SK-N-SH (cell line): ENCODE measurements at regions not wholly inside any gene's neighbourhood (a gene's known extent, or its start where the extent isn't known, plus 50 kb on each side); places are given as distances from the start of the nearest gene placed in this dataset.

ENCODE experiments used
- CTCF ChIA-PET: fragments of 300-600, 350-600 bp; formaldehyde crosslinking; extraction: SDS; loops from one replicate; lab custom pipeline; 2021; lab: Yijun Ruan, JAX
- POLR2A ChIA-PET: fragments of 350-600 bp; sonication (Branson Sonifier 250); formaldehyde crosslinking; extraction: SDS; loops from one replicate; lab custom pipeline; 2020; ENCODE audit warnings: antibody characterized with exemption, inconsistent platforms; lab: Yijun Ruan, JAX
- DNase-seq: peaks from one replicate; pipeline ENCODE4 v3.0.0; 2012
- H2AFZ ChIP-seq: fragments of 200-600 bp; sonication (generic); 2 replicates; pipeline ENCODE4 v1.8.1; 2016; ENCODE audit warnings: antibody characterized with exemption, mild to moderate bottlenecking, low read depth
- H3F3A ChIP-seq: fragments of 200-600 bp; sonication (generic); replicated peaks from 2 replicates; pipeline ENCODE3; 2016; ENCODE audit warnings: antibody characterized with exemption, mild to moderate bottlenecking; ENCODE audit not compliant: insufficient read depth
- H3K27ac ChIP-seq, 2 experiments: fragments of 200-500 bp in 1 of 2; fragments of 200-600 bp in 1 of 2; sonication (Bioruptor generic) in 1 of 2; sonication (generic), shearing (Covaris generic) in 1 of 2; 2 replicates each; pipeline versions ENCODE4 v1.5.1 to v1.6.1; 2014 to 2016; ENCODE audit warnings: low read depth in 2 of 2, inconsistent platforms in 1 of 2, low read length in 1 of 2, mild to moderate bottlenecking in 1 of 2, mixed read lengths in 1 of 2
- H3K27me3 ChIP-seq: fragments of 200-600 bp; sonication (generic), shearing (Covaris generic); 2 replicates; pipeline ENCODE4 v1.6.1; 2016; ENCODE audit warnings: mixed run types; ENCODE audit not compliant: insufficient read depth
- H3K36me3 ChIP-seq, 2 experiments: fragments of 200-500 bp in 1 of 2; fragments of 200-600 bp in 1 of 2; sonication (Bioruptor generic) in 1 of 2; sonication (generic) in 1 of 2; replicated peaks in 1 of 2; 2 replicates each; pipeline versions ENCODE3 to v1.5.1; 2014 to 2016; ENCODE audit warnings: low read length in 1 of 2, mild to moderate bottlenecking in 1 of 2; ENCODE audit not compliant: insufficient read depth in 2 of 2, control insufficient read depth in 1 of 2
- H3K4me1 ChIP-seq, 2 experiments: fragments of 200-500 bp in 1 of 2; fragments of 200-600 bp in 1 of 2; sonication (Bioruptor generic) in 1 of 2; sonication (generic), shearing (Covaris generic) in 1 of 2; 2 replicates each; pipeline versions ENCODE4 v1.5.1 to v1.6.1; 2014 to 2016; ENCODE audit warnings: low read depth in 1 of 2, low read length in 1 of 2, mixed run types in 1 of 2; ENCODE audit not compliant: insufficient read depth in 2 of 2, control insufficient read depth in 1 of 2
- H3K4me2 ChIP-seq: fragments of 200-600 bp; sonication (generic), shearing (Covaris generic); 2 replicates; pipeline ENCODE4 v1.6.1; 2017; ENCODE audit warnings: mixed run types
- H3K4me3 ChIP-seq, 2 experiments: fragments of 200-500 bp in 1 of 2; fragments of 200-600 bp in 1 of 2; sonication (Bioruptor generic) in 1 of 2; sonication (generic), shearing (Covaris generic) in 1 of 2; 2 replicates each; pipeline versions ENCODE4 v1.5.1 to v1.8.1; 2014 to 2016; ENCODE audit warnings: low read depth in 2 of 2, inconsistent platforms in 1 of 2, low read length in 1 of 2, mild to moderate bottlenecking in 1 of 2, mixed read lengths in 1 of 2, moderate library complexity in 1 of 2
- H3K79me2 ChIP-seq: fragments of 200-600 bp; sonication (generic); 2 replicates; pipeline ENCODE4 v1.8.1; 2017; ENCODE audit warnings: mild to moderate bottlenecking; ENCODE audit not compliant: insufficient read depth
- H3K9ac ChIP-seq: fragments of 200-600 bp; sonication (generic); 2 replicates; pipeline ENCODE4 v1.6.1; 2017; ENCODE audit warnings: mixed run types
- H3K9me2 ChIP-seq: fragments of 200-600 bp; sonication (generic); 2 replicates; pipeline ENCODE4 v1.6.1; 2017; ENCODE audit warnings: mixed run types
- H3K9me3 ChIP-seq: fragments of 200-600 bp; sonication (generic); 2 replicates; pipeline ENCODE4 v1.6.1; 2017; ENCODE audit warnings: mixed run types, mild to moderate bottlenecking, moderate library complexity
- H4K20me1 ChIP-seq: fragments of 200-600 bp; sonication (generic); 2 replicates; pipeline ENCODE4 v1.6.1; 2017; ENCODE audit warnings: mild to moderate bottlenecking, mixed run types; ENCODE audit not compliant: insufficient read depth
- ELF1 ChIP-seq: IDR thresholded peaks from 2 replicates; pipeline ENCODE4 v1.4.0; 2012
- EP300 ChIP-seq, 2 experiments: IDR thresholded peaks; 2 replicates each; pipeline versions ENCODE4 v1.4.0 to v1.6.1; 2012; ENCODE audit warnings: borderline replicate concordance in 1 of 2, low read depth in 1 of 2, low read length in 1 of 2
- FOSL2 ChIP-seq: IDR thresholded peaks from 2 replicates; pipeline ENCODE4 v1.4.0; 2012; ENCODE audit warnings: low read depth, mild to moderate bottlenecking, moderate library complexity, borderline replicate concordance
- FOXJ3 ChIP-seq: sonication (generic); formaldehyde crosslinking; IDR thresholded peaks from 2 replicates; pipeline ENCODE4 v1.5.1; 2020; ENCODE audit warnings: mild to moderate bottlenecking, missing genetic modification reagents
- GABPA ChIP-seq: IDR thresholded peaks from 2 replicates; pipeline ENCODE4 v1.4.0; 2012; ENCODE audit warnings: low read depth, mild to moderate bottlenecking
- MXI1 ChIP-seq: IDR thresholded peaks from 2 replicates; pipeline ENCODE4 v1.6.1; 2012; ENCODE audit warnings: mild to moderate bottlenecking, low read depth, low read length, improper control_type of control experiment
- POLR2AphosphoS5 ChIP-seq: IDR thresholded peaks from 2 replicates; pipeline ENCODE4 v1.6.1; 2012; ENCODE audit warnings: low read depth, low read length
- RAD21 ChIP-seq: IDR thresholded peaks from 2 replicates; pipeline ENCODE4 v1.6.1; 2012; ENCODE audit warnings: mild to moderate bottlenecking, low read length
- RXRA ChIP-seq: IDR thresholded peaks from 2 replicates; pipeline ENCODE4 v1.4.0; 2012; ENCODE audit warnings: low read depth, mild to moderate bottlenecking, borderline replicate concordance
- SIN3A ChIP-seq: IDR thresholded peaks from 2 replicates; pipeline ENCODE4 v1.6.1; 2012; ENCODE audit warnings: low read depth, mild to moderate bottlenecking, low read length, moderate library complexity, borderline replicate concordance
- SMC3 ChIP-seq: IDR thresholded peaks from 2 replicates; pipeline ENCODE4 v1.6.1; 2012; ENCODE audit warnings: low read depth, low read length, improper control_type of control experiment
- TAF1 ChIP-seq: IDR thresholded peaks from 2 replicates; pipeline ENCODE4 v1.6.1; 2012; ENCODE audit warnings: low read depth, mild to moderate bottlenecking, low read length, moderate library complexity, borderline replicate concordance
- TCF12 ChIP-seq: IDR thresholded peaks from 2 replicates; pipeline ENCODE4 v1.4.0; 2012
- TEAD4 ChIP-seq: IDR thresholded peaks from 2 replicates; pipeline ENCODE4 v1.4.0; 2012; ENCODE audit warnings: mild to moderate bottlenecking, borderline replicate concordance; ENCODE audit not compliant: insufficient read depth
- YY1 ChIP-seq: IDR thresholded peaks from 2 replicates; pipeline ENCODE4 v1.4.0; 2012; ENCODE audit warnings: low read depth, mild to moderate bottlenecking
- WGBS: methylation state at CpG from one replicate; pipeline ENCODE4 v1.1.6; 2017; ENCODE audit warnings: low lambda C conversion rate; 5-methylcytosine and 5-hydroxymethylcytosine counted together
- TF ChIP-seq, protein P1 (sequence below): fragments of 200-600 bp; sonication (generic); IDR thresholded peaks from 2 replicates; pipeline ENCODE4 v1.6.1; 2017; ENCODE audit warnings: antibody characterized with exemption, mild to moderate bottlenecking, moderate library complexity
- TF ChIP-seq, protein P2 (sequence below): IDR thresholded peaks from 2 replicates; pipeline ENCODE4 v1.4.0; 2012; ENCODE audit warnings: low read depth
- TF ChIP-seq, protein P3 (sequence below): IDR thresholded peaks from 2 replicates; pipeline ENCODE4; 2012
- TF ChIP-seq, protein P4 (sequence below): fragments of 150-350 bp; IDR thresholded peaks from 2 replicates; pipeline ENCODE4 v1.6.1; 2016; ENCODE audit warnings: mild to moderate bottlenecking, low read depth, low read length
- TF ChIP-seq, protein P5 (sequence below): IDR thresholded peaks from 2 replicates; pipeline ENCODE4 v1.4.0; 2012; ENCODE audit warnings: low read depth, borderline replicate concordance
- TF ChIP-seq, protein P6 (sequence below): IDR thresholded peaks from 2 replicates; pipeline ENCODE4 v1.4.0; 2012; ENCODE audit warnings: low read depth, borderline replicate concordance

DNA sequence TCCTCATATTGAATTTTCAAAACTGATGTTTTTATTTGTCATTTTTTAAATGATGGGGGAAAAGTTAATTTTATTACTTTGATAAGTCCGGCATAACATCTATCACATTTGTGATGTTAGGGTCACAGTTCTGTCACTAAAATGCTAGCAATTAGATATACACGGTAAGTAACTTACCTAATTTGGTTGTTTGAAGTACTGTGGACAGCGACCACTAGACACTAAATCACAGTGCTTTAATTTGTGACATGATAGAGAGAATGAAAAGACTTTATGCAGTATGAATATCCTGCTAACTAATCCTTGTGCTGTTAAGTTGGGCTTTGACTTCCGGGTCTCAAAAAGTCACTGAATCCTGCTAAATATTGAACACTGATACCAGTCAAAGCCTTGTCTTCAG is 857.3 kb upstream of the KCND2 start:
- 9% methylated on average over 4 of the region's 4 CpGs for WGBS
- ChIA-PET POLR2A (no interaction called here), CTCF (no interaction called here)

DNA sequence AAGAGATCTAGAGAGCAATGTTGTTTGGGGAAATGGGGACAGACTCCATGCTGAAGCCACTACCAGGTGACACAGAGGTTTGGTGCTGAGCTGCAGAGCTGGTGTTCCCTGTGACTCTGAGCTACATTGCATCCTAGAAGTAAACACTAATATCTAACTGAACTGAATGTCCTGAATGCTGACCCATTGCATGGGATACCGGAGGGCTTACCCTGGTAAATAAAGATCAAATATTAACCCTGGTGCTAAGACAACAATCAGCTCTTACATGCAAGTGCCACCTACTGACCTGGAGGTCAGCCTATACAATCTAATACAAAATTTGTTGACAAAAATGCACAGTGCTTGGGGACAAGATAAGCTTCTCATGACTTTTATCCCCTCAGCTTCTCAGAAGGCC is 851.3 kb upstream of the KCND2 start:
- no peak overlapping the region for H2AFZ ChIP-seq
- TF ChIP-seq FOSL2 = no peak
- TF ChIP-seq, protein P1, sequence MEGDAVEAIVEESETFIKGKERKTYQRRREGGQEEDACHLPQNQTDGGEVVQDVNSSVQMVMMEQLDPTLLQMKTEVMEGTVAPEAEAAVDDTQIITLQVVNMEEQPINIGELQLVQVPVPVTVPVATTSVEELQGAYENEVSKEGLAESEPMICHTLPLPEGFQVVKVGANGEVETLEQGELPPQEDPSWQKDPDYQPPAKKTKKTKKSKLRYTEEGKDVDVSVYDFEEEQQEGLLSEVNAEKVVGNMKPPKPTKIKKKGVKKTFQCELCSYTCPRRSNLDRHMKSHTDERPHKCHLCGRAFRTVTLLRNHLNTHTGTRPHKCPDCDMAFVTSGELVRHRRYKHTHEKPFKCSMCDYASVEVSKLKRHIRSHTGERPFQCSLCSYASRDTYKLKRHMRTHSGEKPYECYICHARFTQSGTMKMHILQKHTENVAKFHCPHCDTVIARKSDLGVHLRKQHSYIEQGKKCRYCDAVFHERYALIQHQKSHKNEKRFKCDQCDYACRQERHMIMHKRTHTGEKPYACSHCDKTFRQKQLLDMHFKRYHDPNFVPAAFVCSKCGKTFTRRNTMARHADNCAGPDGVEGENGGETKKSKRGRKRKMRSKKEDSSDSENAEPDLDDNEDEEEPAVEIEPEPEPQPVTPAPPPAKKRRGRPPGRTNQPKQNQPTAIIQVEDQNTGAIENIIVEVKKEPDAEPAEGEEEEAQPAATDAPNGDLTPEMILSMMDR = no peak
- TF ChIP-seq YY1 = no peak
- TF ChIP-seq, protein P2, sequence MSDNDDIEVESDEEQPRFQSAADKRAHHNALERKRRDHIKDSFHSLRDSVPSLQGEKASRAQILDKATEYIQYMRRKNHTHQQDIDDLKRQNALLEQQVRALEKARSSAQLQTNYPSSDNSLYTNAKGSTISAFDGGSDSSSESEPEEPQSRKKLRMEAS = no peak
- TF ChIP-seq, protein P3, sequence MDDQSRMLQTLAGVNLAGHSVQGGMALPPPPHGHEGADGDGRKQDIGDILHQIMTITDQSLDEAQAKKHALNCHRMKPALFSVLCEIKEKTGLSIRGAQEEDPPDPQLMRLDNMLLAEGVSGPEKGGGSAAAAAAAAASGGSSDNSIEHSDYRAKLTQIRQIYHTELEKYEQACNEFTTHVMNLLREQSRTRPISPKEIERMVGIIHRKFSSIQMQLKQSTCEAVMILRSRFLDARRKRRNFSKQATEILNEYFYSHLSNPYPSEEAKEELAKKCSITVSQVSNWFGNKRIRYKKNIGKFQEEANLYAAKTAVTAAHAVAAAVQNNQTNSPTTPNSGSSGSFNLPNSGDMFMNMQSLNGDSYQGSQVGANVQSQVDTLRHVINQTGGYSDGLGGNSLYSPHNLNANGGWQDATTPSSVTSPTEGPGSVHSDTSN = no peak
- no peak for TF ChIP-seq FOXJ3 (CRISPR knock-in tag)
- no peak for TF ChIP-seq GABPA
- TF ChIP-seq SMC3 = no peak
- no peak for TF ChIP-seq MXI1
- no peak for TF ChIP-seq POLR2AphosphoS5
- TF ChIP-seq, protein P4, sequence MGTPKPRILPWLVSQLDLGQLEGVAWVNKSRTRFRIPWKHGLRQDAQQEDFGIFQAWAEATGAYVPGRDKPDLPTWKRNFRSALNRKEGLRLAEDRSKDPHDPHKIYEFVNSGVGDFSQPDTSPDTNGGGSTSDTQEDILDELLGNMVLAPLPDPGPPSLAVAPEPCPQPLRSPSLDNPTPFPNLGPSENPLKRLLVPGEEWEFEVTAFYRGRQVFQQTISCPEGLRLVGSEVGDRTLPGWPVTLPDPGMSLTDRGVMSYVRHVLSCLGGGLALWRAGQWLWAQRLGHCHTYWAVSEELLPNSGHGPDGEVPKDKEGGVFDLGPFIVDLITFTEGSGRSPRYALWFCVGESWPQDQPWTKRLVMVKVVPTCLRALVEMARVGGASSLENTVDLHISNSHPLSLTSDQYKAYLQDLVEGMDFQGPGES = no peak
- TF ChIP-seq TCF12 = no peak
- TF ChIP-seq, all 33 proteins: peak for 0
- Histone ChIP-seq H3K36me3 (no peaks in the 10 kb centered on the region), H3K4me3 (no peak overlapping the region), H3K27me3 (no peaks in the 10 kb centered on the region), H4K20me1 (no peaks in the 10 kb centered on the region), H3K27ac (no peak overlapping the region), H3K9me3 (no peaks in the 10 kb centered on the region), H3K9me2 (no peaks in the 10 kb centered on the region), H3K79me2 (no peaks in the 10 kb centered on the region), H3K4me2 (no peak overlapping the region), H3F3A (no peaks in the 10 kb centered on the region), H3K4me1 (no peaks in the 10 kb centered on the region), H3K9ac (no peak overlapping the region)
- 0% methylated on average over 1 of the region's 1 CpG for WGBS
- DNase-seq = no peak
- ChIA-PET POLR2A (no interaction called here), CTCF (no interaction called here)

More for the DNA sequence above, 857.3 kb upstream of the KCND2 start:
- no peaks in the 10 kb centered on the region for H3K36me3 ChIP-seq
- no peaks in the 10 kb centered on the region for H3K4me1 ChIP-seq
- no peaks in the 10 kb centered on the region for H3K79me2 ChIP-seq
- no peaks in the 10 kb centered on the region for H4K20me1 ChIP-seq
- no peaks in the 10 kb centered on the region for H3K9me2 ChIP-seq
- H3K27me3 ChIP-seq = no peaks in the 10 kb centered on the region
- H3K4me2 ChIP-seq = no peak overlapping the region
- no peak for DNase-seq
- H3K9me3 ChIP-seq = no peaks in the 10 kb centered on the region
- H3K27ac ChIP-seq = no peak overlapping the region
- H3K4me3 ChIP-seq = no peak overlapping the region
- no peak overlapping the region for H3K9ac ChIP-seq
- no peak for TF ChIP-seq RXRA
- TF ChIP-seq TEAD4 = no peak
- TF ChIP-seq, protein P5, sequence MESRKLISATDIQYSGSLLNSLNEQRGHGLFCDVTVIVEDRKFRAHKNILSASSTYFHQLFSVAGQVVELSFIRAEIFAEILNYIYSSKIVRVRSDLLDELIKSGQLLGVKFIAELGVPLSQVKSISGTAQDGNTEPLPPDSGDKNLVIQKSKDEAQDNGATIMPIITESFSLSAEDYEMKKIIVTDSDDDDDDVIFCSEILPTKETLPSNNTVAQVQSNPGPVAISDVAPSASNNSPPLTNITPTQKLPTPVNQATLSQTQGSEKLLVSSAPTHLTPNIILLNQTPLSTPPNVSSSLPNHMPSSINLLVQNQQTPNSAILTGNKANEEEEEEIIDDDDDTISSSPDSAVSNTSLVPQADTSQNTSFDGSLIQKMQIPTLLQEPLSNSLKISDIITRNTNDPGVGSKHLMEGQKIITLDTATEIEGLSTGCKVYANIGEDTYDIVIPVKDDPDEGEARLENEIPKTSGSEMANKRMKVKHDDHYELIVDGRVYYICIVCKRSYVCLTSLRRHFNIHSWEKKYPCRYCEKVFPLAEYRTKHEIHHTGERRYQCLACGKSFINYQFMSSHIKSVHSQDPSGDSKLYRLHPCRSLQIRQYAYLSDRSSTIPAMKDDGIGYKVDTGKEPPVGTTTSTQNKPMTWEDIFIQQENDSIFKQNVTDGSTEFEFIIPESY = no peak
- TF ChIP-seq ELF1 = no peak
- no peak for TF ChIP-seq TAF1
- TF ChIP-seq, protein P6, sequence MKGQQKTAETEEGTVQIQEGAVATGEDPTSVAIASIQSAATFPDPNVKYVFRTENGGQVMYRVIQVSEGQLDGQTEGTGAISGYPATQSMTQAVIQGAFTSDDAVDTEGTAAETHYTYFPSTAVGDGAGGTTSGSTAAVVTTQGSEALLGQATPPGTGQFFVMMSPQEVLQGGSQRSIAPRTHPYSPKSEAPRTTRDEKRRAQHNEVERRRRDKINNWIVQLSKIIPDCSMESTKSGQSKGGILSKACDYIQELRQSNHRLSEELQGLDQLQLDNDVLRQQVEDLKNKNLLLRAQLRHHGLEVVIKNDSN = no peak
- TF ChIP-seq TCF12 = no peak
- no peak for TF ChIP-seq EP300 (IDR thresholded peaks at IDR 0.05; ENCODE audit: borderline replicate concordance in 1 of 2, low read depth in 1 of 2, low read length in 1 of 2)
- TF ChIP-seq RAD21 = no peak
- TF ChIP-seq GABPA = no peak
- TF ChIP-seq SIN3A = no peak
- H2AFZ ChIP-seq = no peak overlapping the region
- no peaks in the 10 kb centered on the region for H3F3A ChIP-seq
